OCI-LY1 (cell line): ENCODE measurements at regions not wholly inside any gene's neighbourhood (a gene's known extent, or its start where the extent isn't known, plus 50 kb on each side); places are given as distances from the start of the nearest gene placed in this dataset.

Experiments
- H2AFZ ChIP-seq: fragments of 200-600 bp; sonication (generic), shearing (Covaris generic); 2 replicates; pipeline ENCODE4 v1.6.0; 2014; ENCODE audit warnings: antibody characterized with exemption, mild to moderate bottlenecking, low read length
- H3F3A ChIP-seq: fragments of 200-600 bp; sonication (generic), shearing (Covaris generic); 2 replicates; pipeline ENCODE4 v1.6.0; 2014; ENCODE audit warnings: mild to moderate bottlenecking, antibody characterized with exemption, low read length, moderate library complexity; ENCODE audit not compliant: insufficient read depth
- H3K27ac ChIP-seq: fragments of 200-600 bp; sonication (generic); 2 replicates; pipeline ENCODE4 v1.5.1; 2014; ENCODE audit warnings: low read length, mixed run types, mild to moderate bottlenecking, low read depth; ENCODE audit not compliant: poor library complexity, severe bottlenecking
- H3K27me3 ChIP-seq: fragments of 200-600 bp; sonication (generic); 2 replicates; pipeline ENCODE4 v1.6.0; 2014; ENCODE audit warnings: antibody characterized with exemption, mild to moderate bottlenecking, low read length, moderate library complexity; ENCODE audit not compliant: insufficient read depth
- H3K36me3 ChIP-seq: fragments of 200-600 bp; sonication (generic); 2 replicates; pipeline ENCODE4 v1.6.1; 2014; ENCODE audit warnings: mild to moderate bottlenecking, antibody characterized with exemption, low read length, moderate library complexity, mixed read lengths; ENCODE audit not compliant: insufficient read depth
- H3K4me1 ChIP-seq: fragments of 200-600 bp; sonication (generic); 2 replicates; pipeline ENCODE4 v1.5.1; 2014; ENCODE audit warnings: mild to moderate bottlenecking, low read length, moderate library complexity; ENCODE audit not compliant: insufficient read depth, severe bottlenecking
- H3K4me2 ChIP-seq: fragments of 200-600 bp; sonication (generic), shearing (Covaris generic); 2 replicates; pipeline ENCODE4 v1.6.1; 2014; ENCODE audit warnings: low read length
- H3K4me3 ChIP-seq: fragments of 200-600 bp; sonication (generic); 2 replicates; pipeline ENCODE4 v1.5.1; 2014; ENCODE audit warnings: low read length, low read depth, mild to moderate bottlenecking, mixed read lengths; ENCODE audit not compliant: poor library complexity, severe bottlenecking
- H3K79me2 ChIP-seq: fragments of 200-600 bp; shearing (Covaris generic); 2 replicates; pipeline ENCODE4 v1.6.1; 2016; ENCODE audit warnings: mixed run types, low read length, mixed read lengths; ENCODE audit not compliant: insufficient read depth
- H3K9ac ChIP-seq: fragments of 200-600 bp; sonication (generic), shearing (Covaris generic); 2 replicates; pipeline ENCODE4 v1.6.1; 2014; ENCODE audit warnings: mild to moderate bottlenecking, low read length, mixed read lengths
- H3K9me2 ChIP-seq: fragments of 200-600 bp; sonication (generic), shearing (Covaris generic); 2 replicates; pipeline ENCODE4 v1.6.1; 2014; ENCODE audit warnings: low read depth, mild to moderate bottlenecking, low read length, mixed read lengths
- H3K9me3 ChIP-seq: fragments of 200-600 bp; shearing (Covaris generic); 2 replicates; pipeline ENCODE4 v1.6.1; 2014; ENCODE audit warnings: low read length, mixed read lengths
- H4K20me1 ChIP-seq: fragments of 200-600 bp; sonication (generic), shearing (Covaris generic); 2 replicates; pipeline ENCODE4 v1.6.0; 2016; ENCODE audit warnings: mild to moderate bottlenecking, low read length; ENCODE audit not compliant: insufficient read depth
- EZH2 ChIP-seq: fragments of 200-600 bp; sonication (generic), shearing (Covaris generic); IDR thresholded peaks from 2 replicates; pipeline ENCODE4 v1.8.0; 2017; ENCODE audit warnings: borderline replicate concordance, mixed run types, mild to moderate bottlenecking, antibody characterized with exemption, low read length, moderate library complexity, mixed read lengths
- TF ChIP-seq, protein P1 (sequence below): fragments of 200-600 bp; sonication (generic), shearing (Covaris generic); IDR thresholded peaks from 2 replicates; pipeline ENCODE4 v1.5.1; 2017; ENCODE audit warnings: mild to moderate bottlenecking, antibody characterized with exemption, low read length, moderate library complexity, mixed read lengths

DNA sequence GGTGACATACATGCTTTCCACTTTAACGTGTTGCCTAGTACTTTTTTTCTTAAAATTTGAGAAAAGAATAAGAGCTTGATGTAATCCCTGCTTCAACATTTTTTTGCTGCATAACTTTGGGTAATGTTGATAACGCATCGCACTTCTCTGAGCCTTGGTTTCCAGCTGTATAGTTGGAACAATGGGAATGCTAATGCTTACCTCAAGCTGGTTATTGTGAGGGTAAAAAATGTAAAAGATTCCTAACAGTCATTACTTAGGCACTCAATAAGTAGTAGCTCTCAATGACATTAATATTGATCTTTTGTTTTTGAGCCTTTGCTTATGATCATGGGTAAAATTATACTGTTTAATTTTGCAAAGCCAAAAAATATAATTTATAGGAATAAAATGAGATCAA is 683.3 kb upstream of the CXADR start:
- Histone ChIP-seq H3K27ac (no peak overlapping the region), H3F3A (no peaks in the 10 kb centered on the region), H3K36me3 (no peaks in the 10 kb centered on the region), H3K9ac (no peak overlapping the region), H3K4me3 (no peak overlapping the region), H2AFZ (no peak overlapping the region), H3K9me2 (no peaks in the 10 kb centered on the region), H3K4me1 (no peaks in the 10 kb centered on the region), H3K27me3 (no peaks in the 10 kb centered on the region), H3K79me2 (no peaks in the 10 kb centered on the region), H3K9me3 (no peaks in the 10 kb centered on the region), H4K20me1 (no peaks in the 10 kb centered on the region), H3K4me2 (no peak overlapping the region)
- TF ChIP-seq EZH2: no peak
- TF ChIP-seq, protein P1, sequence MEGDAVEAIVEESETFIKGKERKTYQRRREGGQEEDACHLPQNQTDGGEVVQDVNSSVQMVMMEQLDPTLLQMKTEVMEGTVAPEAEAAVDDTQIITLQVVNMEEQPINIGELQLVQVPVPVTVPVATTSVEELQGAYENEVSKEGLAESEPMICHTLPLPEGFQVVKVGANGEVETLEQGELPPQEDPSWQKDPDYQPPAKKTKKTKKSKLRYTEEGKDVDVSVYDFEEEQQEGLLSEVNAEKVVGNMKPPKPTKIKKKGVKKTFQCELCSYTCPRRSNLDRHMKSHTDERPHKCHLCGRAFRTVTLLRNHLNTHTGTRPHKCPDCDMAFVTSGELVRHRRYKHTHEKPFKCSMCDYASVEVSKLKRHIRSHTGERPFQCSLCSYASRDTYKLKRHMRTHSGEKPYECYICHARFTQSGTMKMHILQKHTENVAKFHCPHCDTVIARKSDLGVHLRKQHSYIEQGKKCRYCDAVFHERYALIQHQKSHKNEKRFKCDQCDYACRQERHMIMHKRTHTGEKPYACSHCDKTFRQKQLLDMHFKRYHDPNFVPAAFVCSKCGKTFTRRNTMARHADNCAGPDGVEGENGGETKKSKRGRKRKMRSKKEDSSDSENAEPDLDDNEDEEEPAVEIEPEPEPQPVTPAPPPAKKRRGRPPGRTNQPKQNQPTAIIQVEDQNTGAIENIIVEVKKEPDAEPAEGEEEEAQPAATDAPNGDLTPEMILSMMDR: no peak

DNA sequence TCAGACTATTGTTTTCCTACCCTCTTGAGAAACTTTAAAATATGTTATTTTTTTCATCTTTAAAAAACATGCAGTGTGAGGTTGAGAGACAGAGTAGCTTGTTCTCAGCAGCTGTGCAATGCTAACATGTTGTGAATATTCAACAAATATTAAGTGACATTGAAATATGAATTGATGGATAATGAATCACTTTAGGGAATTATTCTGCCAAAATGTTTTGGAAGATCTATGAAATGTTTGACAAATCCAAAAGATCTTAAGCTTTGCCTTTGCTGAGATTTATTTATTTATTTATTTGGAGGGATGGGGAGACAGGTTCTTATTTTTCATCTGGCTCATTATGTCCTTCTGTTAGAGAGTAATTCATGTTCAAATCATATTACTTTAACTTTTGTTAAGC is 680.1 kb upstream of the CXADR start:
- H3K4me3 ChIP-seq: no peak overlapping the region
- H3K4me2 ChIP-seq: no peak overlapping the region
- no peaks in the 10 kb centered on the region for H3K9me2 ChIP-seq
- no peak overlapping the region for H2AFZ ChIP-seq
- no peaks in the 10 kb centered on the region for H3K4me1 ChIP-seq
- no peaks in the 10 kb centered on the region for H4K20me1 ChIP-seq
- H3K36me3 ChIP-seq: no peaks in the 10 kb centered on the region
- H3K27ac ChIP-seq: no peak overlapping the region
- no peak for TF ChIP-seq EZH2
- TF ChIP-seq, protein P1: no peak
- H3K9ac ChIP-seq: no peak overlapping the region
- no peaks in the 10 kb centered on the region for H3K27me3 ChIP-seq
- no peaks in the 10 kb centered on the region for H3K79me2 ChIP-seq
- H3K9me3 ChIP-seq: no peaks in the 10 kb centered on the region
- H3F3A ChIP-seq: no peaks in the 10 kb centered on the region

DNA sequence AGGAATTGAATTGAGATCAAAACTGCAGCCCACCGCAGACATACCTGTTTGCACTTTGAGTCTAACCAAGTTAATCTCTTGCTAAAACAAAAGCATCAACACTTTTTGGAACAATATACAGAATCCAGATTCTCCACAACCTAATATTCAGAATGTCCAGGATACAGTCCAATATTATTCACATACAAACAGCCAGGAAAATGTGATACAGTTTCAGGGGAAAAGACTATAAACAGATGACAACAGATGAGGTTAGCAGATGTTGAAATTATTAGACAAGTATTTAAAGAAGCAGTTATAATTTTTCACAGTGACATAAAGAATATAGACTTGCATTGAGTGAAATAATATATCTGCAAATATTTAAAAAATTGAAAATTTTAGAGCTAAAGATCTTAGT is 678.1 kb upstream of the CXADR start:
- Histone ChIP-seq H3K4me3 (no peak overlapping the region), H3K27ac (no peak overlapping the region), H3K79me2 (no peaks in the 10 kb centered on the region), H3K9me2 (no peaks in the 10 kb centered on the region), H3K9ac (no peak overlapping the region), H3K36me3 (no peaks in the 10 kb centered on the region), H2AFZ (no peak overlapping the region), H3K4me1 (no peaks in the 10 kb centered on the region), H3K27me3 (no peaks in the 10 kb centered on the region), H3F3A (no peaks in the 10 kb centered on the region), H4K20me1 (no peaks in the 10 kb centered on the region), H3K9me3 (no peaks in the 10 kb centered on the region), H3K4me2 (no peak overlapping the region)
- TF ChIP-seq, protein P1: no peak
- no peak for TF ChIP-seq EZH2
